ENCODE measurements at regions not wholly inside any gene's neighbourhood (a gene's known extent, or its start where the extent isn't known, plus 50 kb on each side); places are given as distances from the start of the nearest gene placed in this dataset.

DNA sequence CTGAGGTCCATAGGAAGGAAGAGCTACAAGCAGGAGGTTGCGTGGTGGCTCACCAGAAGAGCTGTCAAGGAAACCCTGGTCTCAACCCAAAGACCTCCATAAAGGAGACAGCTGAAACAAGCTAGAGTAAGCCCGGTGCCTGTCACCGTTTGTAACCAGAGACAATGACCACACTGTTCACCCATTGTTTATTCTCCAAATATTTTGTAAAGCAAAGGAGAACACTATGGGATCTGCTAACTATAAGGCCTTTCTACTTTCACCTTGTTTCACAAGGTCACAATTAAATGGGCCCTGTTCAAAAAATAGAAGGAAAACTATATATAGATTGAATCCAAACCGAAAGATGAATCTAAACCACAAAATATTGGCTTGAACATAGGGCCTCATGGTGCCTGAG lies 128.9 kb upstream of the TPRG1 start:
- no peak for DNase-seq (ENCODE audit: low read depth in 2 of 2)

GRCh38 chr3:189049458-189050236 lies 122.1 kb upstream of the TPRG1 start:
- no peak for DNase-seq (ENCODE audit: low read depth in 2 of 2)

DNA sequence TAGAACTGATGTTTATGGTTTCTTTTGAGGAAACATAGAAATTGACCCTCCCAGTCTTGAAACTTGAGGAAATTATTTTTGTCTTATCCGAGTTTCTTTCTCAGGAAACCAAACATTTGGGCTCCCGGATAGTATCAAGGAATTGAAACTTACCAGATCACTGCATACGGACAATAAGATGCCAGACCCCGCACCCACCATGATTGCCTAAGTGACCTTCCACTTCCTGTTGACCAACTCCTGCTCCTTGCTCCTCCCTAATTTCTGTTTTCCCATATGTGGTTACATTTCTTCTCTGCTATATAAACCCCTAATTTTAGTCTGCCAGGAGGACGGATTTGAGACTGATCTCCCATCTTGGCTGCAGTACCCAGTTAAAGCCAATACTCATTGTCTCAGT lies 118.4 kb upstream of the TPRG1 start:
- DNase-seq (ENCODE audit: low read depth in 2 of 2): no peak

DNA sequence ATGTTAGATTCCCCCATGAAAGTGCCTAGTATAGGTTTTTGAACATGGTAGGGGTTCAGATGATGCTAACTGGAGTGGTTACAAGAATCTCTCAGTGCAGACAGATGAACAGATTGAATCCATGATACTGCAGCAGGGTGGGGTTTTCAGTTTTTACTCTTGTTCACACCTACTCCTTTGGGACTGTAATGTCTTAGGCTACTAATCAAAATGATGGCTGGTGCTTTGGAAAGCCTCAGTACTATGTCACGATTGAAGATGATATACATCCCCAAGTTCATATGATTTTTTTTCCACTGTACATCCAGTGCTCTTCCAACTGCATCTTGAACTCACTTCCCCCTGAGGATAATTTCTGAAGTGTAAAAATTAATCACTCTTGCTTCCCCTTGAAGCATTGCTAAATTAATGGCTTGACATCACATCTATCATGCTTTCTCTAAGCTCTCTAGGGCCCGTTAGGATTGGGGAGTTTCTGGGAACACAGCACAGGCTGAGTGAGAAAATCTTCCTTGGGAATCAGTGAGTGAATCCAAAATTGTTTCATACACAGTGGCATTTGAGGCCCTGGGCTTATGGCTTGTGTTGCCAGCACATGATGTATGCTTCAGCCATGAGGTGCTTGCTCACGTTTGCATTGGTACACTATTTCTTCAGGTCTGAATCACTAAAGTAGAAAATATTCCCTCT lies 115.0 kb upstream of the TPRG1 start:
- no peak for DNase-seq (ENCODE audit: low read depth in 2 of 2)

DNA sequence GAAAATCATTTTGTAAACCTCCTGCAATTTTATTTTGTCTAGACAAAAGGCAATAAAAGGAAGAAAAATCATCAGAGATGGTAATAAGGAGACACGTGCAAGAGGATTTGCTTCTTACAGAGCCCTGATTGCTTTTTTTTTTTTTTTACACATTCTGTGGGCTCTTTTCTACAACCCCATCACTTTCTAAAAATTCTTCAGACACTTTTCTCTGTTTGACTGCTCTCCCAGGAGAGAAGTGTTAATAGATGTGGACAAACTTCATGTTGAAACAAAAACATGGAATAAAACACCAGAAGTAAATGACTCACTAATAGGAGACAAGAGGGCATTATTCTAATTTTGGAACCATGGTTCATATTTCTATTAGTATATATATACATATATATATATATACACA lies 114.4 kb upstream of the TPRG1 start:
- no peak for DNase-seq (ENCODE audit: low read depth in 2 of 2)

- DNase-seq (ENCODE audit: low read depth in 2 of 2): no peak
These were observed 113.7 kb upstream of the TPRG1 start for GRCh38 chr3:189058071-189058470.

- no peak for DNase-seq (ENCODE audit: low read depth in 2 of 2)
These were observed 100.8 kb upstream of the TPRG1 start for GRCh38 chr3:189070965-189071364.

DNA sequence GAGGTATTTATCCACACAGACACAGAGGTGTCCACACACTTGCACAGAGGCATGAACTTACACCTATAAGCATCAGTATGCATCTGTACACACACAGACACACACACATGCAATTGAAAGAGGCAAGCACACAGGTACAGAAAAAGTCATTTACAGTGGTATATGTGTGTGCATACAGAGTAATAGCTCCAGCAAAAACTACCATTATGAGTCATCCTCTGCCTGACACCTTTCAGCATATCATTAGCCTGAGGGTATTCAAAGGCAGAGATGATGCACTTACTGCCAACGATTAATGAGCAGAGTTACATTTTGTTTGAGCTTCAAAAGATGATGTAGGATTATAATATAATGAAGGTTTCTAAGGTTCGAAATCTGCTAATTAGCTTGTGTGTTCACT lies 100.3 kb upstream of the TPRG1 start:
- DNase-seq (ENCODE audit: low read depth in 2 of 2): no peak

DNA sequence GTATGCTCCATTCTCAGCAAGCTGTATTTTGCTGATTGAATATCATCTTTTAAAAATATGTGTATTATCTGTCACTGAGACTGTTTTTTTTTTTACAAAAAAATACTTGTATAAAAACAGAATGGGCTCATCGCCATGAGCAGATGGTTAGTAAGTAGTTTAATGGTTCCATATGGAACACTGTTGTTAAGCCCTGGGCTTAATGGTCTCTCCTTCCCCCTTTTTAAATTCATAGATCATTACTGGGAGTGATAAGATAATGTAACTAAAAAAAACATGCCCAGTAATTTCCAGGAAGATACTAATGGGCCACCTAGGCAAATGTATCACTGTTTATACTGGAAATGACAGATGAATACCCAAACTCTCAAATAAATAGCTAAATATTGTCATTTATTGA lies 95.3 kb upstream of the TPRG1 start:
- no peak for DNase-seq (ENCODE audit: low read depth in 2 of 2)

DNA sequence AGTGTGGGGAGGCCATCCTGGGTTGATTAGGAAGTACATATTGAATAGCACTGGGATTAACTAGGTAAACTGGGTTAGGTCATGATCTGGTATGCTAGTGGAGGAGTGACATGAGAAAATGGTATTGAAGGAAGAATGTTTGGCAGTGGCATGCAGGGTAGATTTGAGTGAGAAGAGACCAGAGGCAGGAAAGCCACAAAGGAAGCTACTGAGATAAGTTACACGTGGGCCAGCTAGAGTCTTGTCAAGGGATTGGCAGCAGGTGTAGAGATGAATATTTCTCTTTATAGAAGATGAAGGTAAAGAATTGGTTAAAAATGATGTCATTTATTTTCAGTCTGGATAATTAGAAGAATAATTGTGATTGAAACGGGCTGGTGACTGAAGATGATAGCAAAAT lies 91.0 kb upstream of the TPRG1 start:
- no peak for DNase-seq (ENCODE audit: low read depth in 2 of 2)

DNA sequence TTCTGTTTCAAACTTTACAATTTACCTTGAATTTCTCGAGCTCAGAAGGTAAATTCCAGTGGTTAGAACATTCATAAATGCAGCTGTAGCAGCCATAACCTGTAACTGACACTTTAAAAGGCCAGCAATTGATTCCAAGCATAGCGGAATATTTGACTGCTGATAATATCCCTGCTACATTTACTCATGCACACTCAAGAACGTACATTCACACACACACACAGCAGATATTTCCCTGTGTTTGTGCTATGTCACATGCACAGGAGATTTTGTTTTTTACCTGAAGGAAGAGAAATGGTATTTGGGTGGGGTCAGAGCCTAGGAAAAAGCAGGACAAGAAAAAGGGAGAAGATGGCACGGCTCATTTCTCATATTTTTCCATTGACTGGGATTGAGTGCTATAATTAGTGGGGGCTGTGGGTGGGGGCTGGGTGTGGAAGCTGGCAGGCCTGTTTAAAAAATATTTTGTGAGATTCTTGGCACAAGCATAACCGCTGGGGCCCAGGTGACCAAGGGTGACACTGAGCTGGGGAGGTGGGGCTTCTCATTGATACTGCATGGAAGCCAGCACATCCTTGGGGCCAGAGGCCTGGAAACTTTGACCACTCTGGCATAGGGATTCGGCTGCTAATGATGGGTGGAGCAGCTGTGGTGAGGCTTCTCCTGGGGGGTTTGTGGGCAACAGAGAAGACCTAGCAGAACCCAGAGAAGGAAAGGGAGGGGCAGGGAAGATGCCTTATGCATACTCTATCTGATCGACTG lies 88.9 kb upstream of the TPRG1 start:
- DNase-seq (ENCODE audit: low read depth in 2 of 2): no peak

DNA sequence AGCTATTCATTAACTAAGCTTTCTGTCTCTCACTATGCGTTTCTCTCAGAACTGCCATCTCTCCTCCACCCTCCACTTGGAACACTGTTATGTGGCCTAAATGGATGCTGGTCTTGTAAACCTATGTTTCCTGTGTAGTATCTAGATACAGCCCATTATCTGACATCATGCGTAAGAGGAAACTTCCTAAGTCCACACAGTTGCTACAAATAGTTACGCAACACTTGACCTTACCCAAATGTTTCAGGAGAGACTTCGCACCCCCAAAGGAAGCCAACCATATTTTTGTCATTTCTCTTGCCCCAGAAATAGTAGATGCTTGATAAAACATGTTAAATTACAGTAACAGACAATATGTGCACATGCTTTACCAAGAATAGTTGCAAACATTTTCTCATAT lies 87.2 kb upstream of the TPRG1 start:
- no peak for DNase-seq (ENCODE audit: low read depth in 2 of 2)

DNA sequence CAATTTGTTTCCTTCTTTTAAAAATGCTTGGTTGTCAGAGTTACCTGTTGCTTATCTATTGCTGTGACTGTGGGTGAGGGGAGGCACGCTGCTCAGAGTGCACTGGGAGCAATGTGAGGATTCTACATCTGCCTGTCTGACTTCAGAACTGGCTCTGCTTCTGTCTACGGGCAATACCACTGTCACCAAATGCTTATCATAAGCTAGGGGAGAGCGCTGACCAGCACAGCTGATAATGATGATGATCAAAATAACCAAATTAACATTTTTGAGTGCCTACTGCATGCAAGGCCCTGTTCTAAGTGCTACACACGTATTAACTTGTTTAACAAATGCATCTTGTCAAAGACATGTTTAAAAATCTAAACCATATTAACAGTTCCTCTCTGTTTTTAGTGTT lies 79.2 kb upstream of the TPRG1 start:
- DNase-seq (ENCODE audit: low read depth in 2 of 2): no peak

GRCh38 chr3:189094539-189094938 lies 77.2 kb upstream of the TPRG1 start:
- no peak for DNase-seq (ENCODE audit: low read depth in 2 of 2)

GRCh38 chr3:189096092-189096491 lies 75.7 kb upstream of the TPRG1 start:
- no peak for DNase-seq (ENCODE audit: low read depth in 2 of 2)

DNA sequence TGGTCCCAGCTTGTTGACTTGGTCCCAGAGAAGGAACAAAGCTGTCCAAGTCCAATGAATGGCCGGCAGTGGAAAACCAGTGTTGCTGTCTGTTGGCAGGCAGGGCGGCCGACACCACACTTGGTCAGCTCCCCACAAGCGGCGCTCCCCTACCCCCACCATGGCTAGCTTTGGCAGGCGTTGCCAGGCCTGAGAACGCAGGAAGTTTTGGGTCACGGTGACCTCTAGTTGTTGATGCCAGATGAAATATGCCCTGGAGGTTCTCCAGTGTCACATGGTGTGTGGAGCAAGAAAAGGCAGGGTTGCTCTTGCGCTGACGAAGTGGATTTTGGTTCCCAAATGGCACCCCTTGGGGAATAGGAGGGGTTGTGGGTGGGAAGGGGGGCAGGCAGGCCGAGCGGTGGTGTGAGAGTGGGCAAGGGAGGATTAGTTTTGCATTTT lies 72.7 kb upstream of the TPRG1 start:
- DNase-seq (ENCODE audit: low read depth in 2 of 2): no peak

GRCh38 chr3:189099505-189100290 lies 72.1 kb upstream of the TPRG1 start:
- no peak for DNase-seq (ENCODE audit: low read depth in 2 of 2)

DNA sequence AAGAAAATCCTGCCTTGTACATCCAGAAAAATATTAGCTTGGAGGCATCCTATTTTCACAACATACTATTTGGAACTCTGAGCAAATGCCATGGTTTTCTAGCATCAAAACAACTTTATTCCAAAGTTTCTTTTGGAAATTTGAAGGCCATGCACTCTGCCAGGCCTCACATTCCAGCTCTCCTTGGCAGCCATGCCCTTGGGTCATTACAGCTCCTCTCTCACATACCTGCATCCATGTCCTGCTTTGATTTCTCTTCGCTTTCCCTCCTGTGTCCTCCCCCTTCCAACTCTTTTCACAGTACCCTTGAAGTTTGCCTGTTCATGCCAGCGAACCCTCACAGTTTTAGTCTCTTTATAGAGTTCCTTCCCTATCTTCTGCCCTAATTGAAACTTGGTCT lies 70.9 kb upstream of the TPRG1 start:
- DNase-seq (ENCODE audit: low read depth in 2 of 2): no peak

- no peak for DNase-seq (ENCODE audit: low read depth in 2 of 2)
These were observed 70.2 kb upstream of the TPRG1 start for GRCh38 chr3:189101594-189101993.

- DNase-seq (ENCODE audit: low read depth in 2 of 2): no peak
These were observed 68.6 kb upstream of the TPRG1 start for GRCh38 chr3:189103208-189103607.

DNA sequence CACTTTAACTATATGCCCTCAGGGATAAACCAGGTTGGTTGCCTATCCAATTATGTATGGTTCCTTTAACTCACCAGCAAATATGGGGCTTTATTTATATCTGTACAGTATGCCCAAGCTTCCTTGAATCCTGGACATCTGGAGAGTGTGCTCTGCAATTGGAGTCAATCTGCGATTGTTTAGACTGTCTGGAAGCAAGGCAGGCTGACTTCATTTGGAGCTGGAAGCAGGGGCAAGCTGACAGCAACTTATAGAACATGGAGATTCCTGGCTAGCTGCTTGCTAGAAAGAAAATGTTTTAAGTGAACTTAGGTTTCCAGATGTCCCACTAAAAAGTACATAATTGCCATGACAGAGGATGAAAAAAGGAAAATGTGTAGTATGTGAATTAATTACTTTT lies 63.7 kb upstream of the TPRG1 start:
- no peak for DNase-seq (ENCODE audit: low read depth in 2 of 2)

DNA sequence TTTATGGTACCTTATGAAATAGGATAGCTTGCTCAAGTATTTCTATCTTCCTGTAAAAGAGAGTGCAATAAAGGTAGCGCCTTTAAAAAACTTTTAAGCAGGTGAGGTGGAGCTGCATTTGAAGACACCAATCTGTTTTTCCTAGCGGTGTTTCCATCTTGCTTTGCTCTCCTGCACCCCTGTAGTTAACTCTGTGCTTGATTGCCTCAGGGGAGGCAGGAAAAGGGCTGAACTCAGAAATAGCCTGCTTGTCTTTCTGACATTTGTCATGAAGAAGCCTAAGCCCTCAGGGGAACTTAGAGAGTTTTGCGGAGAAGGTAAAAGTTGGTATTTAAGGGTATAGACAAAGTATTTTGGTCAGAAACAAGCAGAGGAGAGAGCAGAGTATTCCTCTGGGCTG lies 63.0 kb upstream of the TPRG1 start:
- no peak for DNase-seq (ENCODE audit: low read depth in 2 of 2)
